ENCODE measurements at regions not wholly inside any gene's neighbourhood (a gene's known extent, or its start where the extent isn't known, plus 50 kb on each side); places are given as distances from the start of the nearest gene placed in this dataset.
A peak's percentile ranks its signal among the peaks of the same experiment; 100 is the strongest.

- no peaks in the 10 kb centered on the region for H3K9me3 ChIP-seq (ENCODE audit: control insufficient read depth, insufficient read depth, low read depth, low read length)
- H3K27me3 ChIP-seq (ENCODE audit: control insufficient read depth, insufficient read depth, low read length), result no peaks in the 10 kb centered on the region
- peak overlapping the region; percentile 3 for H2AFZ ChIP-seq (ENCODE audit: low read length)
- DNase-seq (ENCODE audit: low read depth in 2 of 2), result peak; percentile 80 to 90
- H3K4me1 ChIP-seq (ENCODE audit: control insufficient read depth, extremely low read depth, insufficient read depth, low read length), result peaks cover 18% of the 10 kb centered on the region
- H3K36me3 ChIP-seq (ENCODE audit: control insufficient read depth, insufficient read depth, low read length), result no peaks in the 10 kb centered on the region
- peak overlapping the region; percentile 92 for H3K27ac ChIP-seq (ENCODE audit: insufficient read depth, low read length)
- TF ChIP-seq CTCF (conservative IDR thresholded peaks at IDR 0.05 in 1 of 2, IDR thresholded peaks at IDR 0.05 in 1 of 2; ENCODE audit: low read depth in 1 of 2, low read length in 2 of 2) (no peak), EZH2 (IDR thresholded peaks at IDR 0.05; ENCODE audit: low read length, missing control alignments) (no peak)
- no peak overlapping the region for H3K9ac ChIP-seq (ENCODE audit: insufficient read depth, low read length)
- H4K20me1 ChIP-seq (ENCODE audit: control insufficient read depth, extremely low read depth, insufficient read depth, low read length), result no peaks in the 10 kb centered on the region
- H3K79me2 ChIP-seq (ENCODE audit: control insufficient read depth, insufficient read depth, low read length), result no peaks in the 10 kb centered on the region
- H3K4me3 ChIP-seq (replicated peaks in 1 of 4; ENCODE audit: control extremely low read depth in 1 of 4, insufficient read depth in 1 of 4, low read depth in 3 of 4, low read length in 4 of 4), result peak overlapping the region in 2 of 4 experiments; percentile 22 to 46
- H3K4me2 ChIP-seq (ENCODE audit: extremely low read depth, insufficient read depth, low read length), result peak overlapping the region; percentile 79
Measured at GRCh38 chr3:101941318-101942040, 92.2 kb downstream of the NFKBIZ start.

GRCh38 chr3:101942356-101942755, 93.0 kb downstream of the NFKBIZ start:
- no peaks in the 10 kb centered on the region for H4K20me1 ChIP-seq (ENCODE audit: control insufficient read depth, extremely low read depth, insufficient read depth, low read length)
- no peaks in the 10 kb centered on the region for H3K9me3 ChIP-seq (ENCODE audit: control insufficient read depth, insufficient read depth, low read depth, low read length)
- peak overlapping the region; percentile 10 for H3K4me2 ChIP-seq (ENCODE audit: extremely low read depth, insufficient read depth, low read length)
- DNase-seq (ENCODE audit: low read depth in 2 of 2), result peak; percentile 13 to 26
- no peaks in the 10 kb centered on the region for H3K27me3 ChIP-seq (ENCODE audit: control insufficient read depth, insufficient read depth, low read length)
- no peak overlapping the region for H3K27ac ChIP-seq (ENCODE audit: insufficient read depth, low read length)
- H3K4me1 ChIP-seq (ENCODE audit: control insufficient read depth, extremely low read depth, insufficient read depth, low read length), result peaks cover 15% of the 10 kb centered on the region
- TF ChIP-seq EZH2 (IDR thresholded peaks at IDR 0.05; ENCODE audit: low read length, missing control alignments) (no peak), CTCF (conservative IDR thresholded peaks at IDR 0.05 in 1 of 2, IDR thresholded peaks at IDR 0.05 in 1 of 2; ENCODE audit: low read depth in 1 of 2, low read length in 2 of 2) (no peak)
- peak overlapping the region; percentile 83 for H2AFZ ChIP-seq (ENCODE audit: low read length)
- H3K36me3 ChIP-seq (ENCODE audit: control insufficient read depth, insufficient read depth, low read length), result no peaks in the 10 kb centered on the region
- no peak overlapping the region for H3K9ac ChIP-seq (ENCODE audit: insufficient read depth, low read length)
- no peaks in the 10 kb centered on the region for H3K79me2 ChIP-seq (ENCODE audit: control insufficient read depth, insufficient read depth, low read length)
- H3K4me3 ChIP-seq (replicated peaks in 1 of 4; ENCODE audit: control extremely low read depth in 1 of 4, insufficient read depth in 1 of 4, low read depth in 3 of 4, low read length in 4 of 4), result no peak overlapping the region

- Histone ChIP-seq H3K27me3 (ENCODE audit: control insufficient read depth, insufficient read depth, low read length) (no peaks in the 10 kb centered on the region), H3K4me3 (replicated peaks in 1 of 4; ENCODE audit: control extremely low read depth in 1 of 4, insufficient read depth in 1 of 4, low read depth in 3 of 4, low read length in 4 of 4) (no peak overlapping the region), H3K79me2 (ENCODE audit: control insufficient read depth, insufficient read depth, low read length) (no peaks in the 10 kb centered on the region), H3K4me1 (ENCODE audit: control insufficient read depth, extremely low read depth, insufficient read depth, low read length) (peaks cover 15% of the 10 kb centered on the region), H2AFZ (ENCODE audit: low read length) (no peak overlapping the region), H4K20me1 (ENCODE audit: control insufficient read depth, extremely low read depth, insufficient read depth, low read length) (no peaks in the 10 kb centered on the region), H3K27ac (ENCODE audit: insufficient read depth, low read length) (no peak overlapping the region), H3K4me2 (ENCODE audit: extremely low read depth, insufficient read depth, low read length) (no peak overlapping the region), H3K9ac (ENCODE audit: insufficient read depth, low read length) (no peak overlapping the region), H3K36me3 (ENCODE audit: control insufficient read depth, insufficient read depth, low read length) (no peaks in the 10 kb centered on the region), H3K9me3 (ENCODE audit: control insufficient read depth, insufficient read depth, low read depth, low read length) (no peaks in the 10 kb centered on the region)
- no peak for TF ChIP-seq CTCF (conservative IDR thresholded peaks at IDR 0.05 in 1 of 2, IDR thresholded peaks at IDR 0.05 in 1 of 2; ENCODE audit: low read depth in 1 of 2, low read length in 2 of 2)
- no peak for TF ChIP-seq EZH2 (IDR thresholded peaks at IDR 0.05; ENCODE audit: low read length, missing control alignments)
- DNase-seq (ENCODE audit: low read depth in 2 of 2), result no peak
Measured at GRCh38 chr3:101943029-101943428, 93.7 kb downstream of the NFKBIZ start.

All from fibroblast of lung (primary cell).